SK-N-SH (cell line): ENCODE measurements at regions not wholly inside any gene's neighbourhood (a gene's known extent, or its start where the extent isn't known, plus 50 kb on each side); places are given as distances from the start of the nearest gene placed in this dataset.

Source experiments
- CTCF ChIP-seq: fragments of 200-600 bp; sonication (generic); IDR thresholded peaks from 2 replicates; pipeline ENCODE4 v1.6.1; 2017; ENCODE audit warnings: antibody characterized with exemption, mild to moderate bottlenecking, moderate library complexity
- EP300 ChIP-seq, 2 experiments: IDR thresholded peaks; 2 replicates each; pipeline versions ENCODE4 v1.4.0 to v1.6.1; 2012; ENCODE audit warnings: borderline replicate concordance in 1 of 2, low read depth in 1 of 2, low read length in 1 of 2
- EZH2phosphoT487 ChIP-seq: fragments of 200-600 bp; sonication (generic); IDR thresholded peaks from 2 replicates; pipeline ENCODE4 v1.6.1; 2017; ENCODE audit warnings: low read depth, mixed run types, mild to moderate bottlenecking, antibody characterized with exemption, moderate library complexity, borderline replicate concordance
- IRF3 ChIP-seq: fragments of 150-350 bp; IDR thresholded peaks from 2 replicates; pipeline ENCODE4 v1.6.1; 2016; ENCODE audit warnings: mild to moderate bottlenecking, low read depth, low read length
- MAX ChIP-seq: IDR thresholded peaks from 2 replicates; pipeline ENCODE4 v1.4.0; 2012; ENCODE audit warnings: low read depth
- MXI1 ChIP-seq: IDR thresholded peaks from 2 replicates; pipeline ENCODE4 v1.6.1; 2012; ENCODE audit warnings: mild to moderate bottlenecking, low read depth, low read length, improper control_type of control experiment
- POLR2AphosphoS5 ChIP-seq: IDR thresholded peaks from 2 replicates; pipeline ENCODE4 v1.6.1; 2012; ENCODE audit warnings: low read depth, low read length
- USF1 ChIP-seq: IDR thresholded peaks from 2 replicates; pipeline ENCODE4 v1.4.0; 2012; ENCODE audit warnings: low read depth, borderline replicate concordance
- USF2 ChIP-seq: fragments of 150-350 bp; IDR thresholded peaks from 2 replicates; pipeline ENCODE4 v1.6.1; 2017; ENCODE audit warnings: antibody characterized with exemption, low read length, low read depth, borderline replicate concordance

GRCh38 chr10:23694921-23695824, 256.3 kb downstream of the OTUD1 start:
- TF ChIP-seq USF1 (no peak), MXI1 (no peak), CTCF (no peak), MAX (no peak), USF2 (no peak), POLR2AphosphoS5 (no peak), IRF3 (no peak), EZH2phosphoT487 (no peak), EP300 (IDR thresholded peaks at IDR 0.05; ENCODE audit: borderline replicate concordance in 1 of 2, low read depth in 1 of 2, low read length in 1 of 2) (no peak)
